ENCODE measurements at regions not wholly inside any gene's neighbourhood (a gene's known extent, or its start where the extent isn't known, plus 50 kb on each side); places are given as distances from the start of the nearest gene placed in this dataset.

DNA sequence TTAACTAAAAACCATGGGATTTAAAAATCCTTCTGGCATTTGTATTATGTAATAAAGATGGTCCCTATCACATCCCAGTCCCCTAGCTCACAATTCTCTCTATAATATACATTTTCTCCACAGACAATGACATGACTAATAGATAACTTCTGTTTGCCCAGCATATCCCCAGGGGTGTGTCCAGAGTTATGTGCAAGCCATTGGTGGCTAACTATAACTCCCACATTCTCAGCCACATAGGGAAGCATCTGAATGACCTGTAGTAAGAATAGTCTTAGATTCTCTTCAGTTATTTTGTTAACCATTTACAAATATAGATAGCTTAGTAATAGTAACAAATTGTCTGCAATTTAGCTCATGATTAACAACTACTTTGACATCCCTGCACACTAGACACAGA is 52.2 kb upstream of the RBSN start:
- peak; percentile 29 for DNase-seq

DNA sequence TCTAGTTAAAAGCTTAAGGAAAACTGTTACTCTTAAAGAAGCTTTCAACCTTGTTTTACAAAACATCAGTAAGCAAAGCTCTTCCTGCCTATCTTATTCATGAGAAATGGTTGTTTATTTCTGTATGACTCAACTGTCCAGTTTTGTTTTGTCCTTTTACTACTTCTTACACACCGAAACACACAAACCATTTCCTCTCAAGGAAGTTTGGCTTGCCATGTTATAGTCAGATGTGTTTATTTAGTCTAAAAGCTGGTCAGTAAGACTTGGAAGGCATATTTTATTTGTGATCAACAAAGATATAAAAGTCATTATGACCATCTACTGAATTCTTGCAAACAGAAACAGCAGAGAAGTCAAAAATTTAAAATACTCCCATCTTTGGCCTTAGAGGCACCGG is 53.2 kb upstream of the RBSN start:
- DNase-seq, result no peak

DNA sequence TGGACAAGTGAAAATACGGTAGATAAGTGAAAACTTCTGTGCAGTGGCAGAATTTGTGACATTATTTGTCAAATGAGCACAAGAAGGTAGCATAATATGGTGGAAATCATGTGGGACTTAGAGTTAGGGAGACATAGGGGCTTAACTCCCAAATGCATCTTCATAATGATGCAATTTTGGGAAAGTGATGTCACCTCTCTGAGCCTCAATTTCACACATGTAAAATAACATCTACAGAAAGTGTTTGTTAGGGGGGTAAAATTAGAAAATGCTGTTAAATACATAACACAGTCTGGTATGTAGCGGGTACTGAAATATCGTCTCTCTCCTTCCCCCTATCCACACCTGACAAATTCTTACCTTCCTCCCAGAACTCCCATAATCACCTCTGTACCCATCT is 52.9 kb upstream of the CAPN7 start:
- DNase-seq, result no peak

DNA sequence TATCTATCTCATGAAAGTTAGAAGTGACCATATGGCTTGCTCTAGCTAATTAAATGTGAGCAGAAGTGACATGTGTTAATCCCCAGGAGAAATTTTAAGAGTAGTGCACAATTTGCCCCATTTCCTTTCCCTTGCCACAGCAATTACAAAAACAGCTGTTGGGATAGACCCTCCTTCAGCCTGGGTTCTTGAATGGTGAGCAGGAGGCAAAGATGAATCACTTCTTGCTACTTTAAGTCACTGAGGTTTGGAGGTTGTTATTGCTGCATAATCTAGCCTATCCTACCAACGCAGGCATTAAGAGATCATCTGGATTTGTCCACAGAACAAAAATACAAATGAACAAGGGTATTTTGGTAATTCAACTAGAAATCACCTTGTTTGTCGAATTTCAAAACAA is 51.7 kb upstream of the CAPN7 start:
- no peak for DNase-seq

DNA sequence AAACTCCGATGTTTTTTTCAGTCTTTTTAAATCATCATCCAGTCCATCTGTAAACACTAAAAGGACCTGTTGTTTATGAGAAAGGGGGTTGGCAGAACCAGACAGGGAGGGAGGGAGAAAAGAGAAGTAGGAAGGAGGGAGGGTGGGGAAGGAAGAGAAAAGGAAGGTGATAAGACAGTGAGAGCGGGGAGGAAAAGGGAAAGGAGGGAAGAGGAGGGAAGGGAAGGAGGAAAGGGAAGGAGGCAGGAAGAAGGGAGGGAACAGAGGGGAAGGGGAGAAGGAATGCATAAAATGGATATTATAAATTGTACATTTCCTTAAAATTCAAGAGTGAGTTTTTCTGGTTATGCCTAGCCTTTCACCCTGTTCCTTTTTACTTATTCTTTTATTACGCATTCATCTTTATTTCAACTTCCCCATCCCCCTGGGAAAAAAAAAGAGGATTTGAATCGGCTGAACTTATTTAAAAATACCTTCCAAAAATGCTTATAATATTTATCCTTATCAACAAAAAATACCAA is 50.1 kb upstream of the CAPN7 start:
- no peak for DNase-seq

Measured in OCI-M1 (cell line).